ENCODE measurements at regions not wholly inside any gene's neighbourhood (a gene's known extent, or its start where the extent isn't known, plus 50 kb on each side); places are given as distances from the start of the nearest gene placed in this dataset.

DNA sequence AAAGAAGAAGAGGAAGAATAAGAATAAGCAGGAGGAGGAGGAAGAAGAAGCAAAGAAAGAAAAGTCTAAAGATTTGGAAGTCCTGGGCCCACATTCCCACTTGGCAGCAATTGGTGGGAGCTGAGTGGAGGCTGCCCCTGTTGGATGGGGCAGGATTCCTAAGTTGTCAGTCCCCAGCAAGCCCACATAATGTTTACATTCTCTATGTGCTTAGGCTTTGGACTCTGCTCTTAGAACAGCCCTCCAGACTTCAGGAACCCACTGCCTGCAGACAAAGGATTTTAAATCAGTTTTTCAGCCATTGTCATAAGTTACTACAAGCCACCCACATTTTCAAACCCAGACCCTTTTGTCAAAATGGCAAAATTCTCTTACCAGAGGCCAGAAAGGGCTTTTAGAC lies 92.0 kb downstream of the OTX2 start:
- Histone ChIP-seq H3K9ac (ENCODE audit: low read depth, low read length) (no peak overlapping the region), H3K4me3 (ENCODE audit: low read length) (no peak overlapping the region), H3K27me3 (ENCODE audit: insufficient read depth, low read length) (no peaks in the 10 kb centered on the region), H3K9me3 (ENCODE audit: insufficient read depth, low read depth, low read length) (no peaks in the 10 kb centered on the region), H3K36me3 (ENCODE audit: insufficient read depth, low read depth, low read length) (no peaks in the 10 kb centered on the region), H3K27ac (ENCODE audit: low read length) (no peak overlapping the region), H3K4me1 (ENCODE audit: insufficient read depth, low read length) (peaks cover 5% of the 10 kb centered on the region; the same call in 1 of the 2 replicates)

DNA sequence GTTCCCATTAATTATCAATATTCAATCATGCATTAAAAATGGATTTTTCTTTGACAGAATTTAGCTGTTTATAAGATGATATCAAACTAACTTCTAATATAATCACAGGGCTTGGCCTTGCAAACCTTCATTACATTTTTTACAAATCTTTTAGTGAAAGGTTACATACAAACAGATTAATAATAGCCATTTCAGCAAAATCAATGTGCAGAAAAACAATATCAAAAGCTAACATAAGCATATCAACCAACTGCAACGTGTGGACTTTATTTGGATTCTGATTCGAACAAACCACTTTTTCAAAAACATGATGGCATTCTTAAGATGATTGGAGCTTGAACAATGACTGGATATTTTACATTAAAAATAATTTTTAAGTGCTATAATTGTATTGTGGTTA lies 93.6 kb downstream of the OTX2 start:
- no peak overlapping the region for H3K4me3 ChIP-seq (ENCODE audit: low read length)
- no peaks in the 10 kb centered on the region for H3K36me3 ChIP-seq (ENCODE audit: insufficient read depth, low read depth, low read length)
- no peaks in the 10 kb centered on the region for H3K9me3 ChIP-seq (ENCODE audit: insufficient read depth, low read depth, low read length)
- no peak overlapping the region for H3K9ac ChIP-seq (ENCODE audit: low read depth, low read length)
- peaks cover 5% of the 10 kb centered on the region; the same call in 1 of the 2 replicates for H3K4me1 ChIP-seq (ENCODE audit: insufficient read depth, low read length)
- no peaks in the 10 kb centered on the region for H3K27me3 ChIP-seq (ENCODE audit: insufficient read depth, low read length)
- H3K27ac ChIP-seq (ENCODE audit: low read length): no peak overlapping the region

DNA sequence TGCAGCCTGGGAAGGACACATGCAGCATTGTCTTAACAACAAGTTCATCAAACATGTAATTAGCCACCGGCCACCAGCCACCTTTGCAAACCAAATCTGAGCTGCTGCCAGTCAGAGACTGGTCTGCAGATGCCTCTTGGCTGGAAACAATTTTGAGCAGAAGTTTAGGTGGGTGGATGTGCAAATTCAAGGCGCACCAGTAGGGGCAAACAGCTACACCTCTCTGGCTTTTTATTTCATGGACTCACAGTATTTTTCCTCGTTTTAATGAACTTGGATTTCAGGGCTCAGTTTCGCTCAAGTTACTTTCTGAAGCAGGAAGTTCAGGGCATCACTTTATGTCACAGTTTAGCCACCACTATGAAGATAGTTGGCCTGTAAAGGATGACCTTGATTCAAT lies 94.3 kb downstream of the OTX2 start:
- Histone ChIP-seq H3K4me1 (ENCODE audit: insufficient read depth, low read length) (peaks cover 5% of the 10 kb centered on the region; the same call in 1 of the 2 replicates), H3K9me3 (ENCODE audit: insufficient read depth, low read depth, low read length) (no peaks in the 10 kb centered on the region), H3K27me3 (ENCODE audit: insufficient read depth, low read length) (no peaks in the 10 kb centered on the region), H3K27ac (ENCODE audit: low read length) (no peak overlapping the region), H3K36me3 (ENCODE audit: insufficient read depth, low read depth, low read length) (no peaks in the 10 kb centered on the region), H3K4me3 (ENCODE audit: low read length) (no peak overlapping the region), H3K9ac (ENCODE audit: low read depth, low read length) (no peak overlapping the region)

DNA sequence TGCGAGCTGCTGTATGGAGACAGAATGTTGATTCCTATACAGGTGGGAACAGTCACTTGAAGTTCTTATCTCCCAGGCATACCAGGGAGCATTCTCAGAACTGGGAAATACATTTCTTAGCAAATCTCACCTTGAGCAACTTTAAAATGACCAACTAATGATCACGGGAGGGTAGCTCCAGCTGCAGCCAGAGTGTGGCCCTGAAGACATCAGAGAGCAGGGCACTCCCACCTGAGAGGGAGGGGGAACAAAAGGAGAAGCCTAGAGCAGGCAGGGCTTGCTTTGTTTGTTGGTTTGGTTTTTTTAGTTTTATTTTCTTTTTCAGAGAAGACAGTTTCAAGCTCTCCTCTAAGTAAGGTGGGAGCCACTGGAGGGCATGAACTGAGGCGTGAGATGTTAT lies 101.1 kb downstream of the OTX2 start:
- H3K36me3 ChIP-seq (ENCODE audit: insufficient read depth, low read depth, low read length): no peaks in the 10 kb centered on the region
- no peaks in the 10 kb centered on the region for H3K9me3 ChIP-seq (ENCODE audit: insufficient read depth, low read depth, low read length)
- H3K9ac ChIP-seq (ENCODE audit: low read depth, low read length): no peak overlapping the region
- H3K27me3 ChIP-seq (ENCODE audit: insufficient read depth, low read length): no peaks in the 10 kb centered on the region
- no peak overlapping the region for H3K4me3 ChIP-seq (ENCODE audit: low read length)
- no peak overlapping the region for H3K27ac ChIP-seq (ENCODE audit: low read length)
- peaks cover 11% of the 10 kb centered on the region; the same call in 1 of the 2 replicates for H3K4me1 ChIP-seq (ENCODE audit: insufficient read depth, low read length)

DNA sequence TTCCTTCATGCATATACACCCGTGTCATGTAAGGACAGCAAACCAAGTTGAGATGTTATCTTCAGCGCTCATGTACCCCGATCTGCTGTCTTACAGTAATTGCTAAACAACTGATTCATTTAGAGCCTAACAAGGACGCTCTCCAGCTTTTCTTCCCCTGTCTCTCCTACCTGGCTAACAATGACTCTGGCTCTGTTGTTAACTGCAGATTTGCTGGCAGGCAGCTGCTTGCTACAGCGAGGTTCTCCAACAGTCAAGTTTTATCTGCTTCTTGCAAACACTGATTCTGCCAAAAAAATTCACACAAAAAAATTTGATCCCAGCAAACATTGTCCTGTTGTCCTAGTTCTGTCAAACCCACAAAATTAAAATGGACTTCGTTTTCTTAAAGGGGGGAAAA lies 101.6 kb downstream of the OTX2 start:
- H3K4me1 ChIP-seq (ENCODE audit: insufficient read depth, low read length): peaks cover 13% of the 10 kb centered on the region; the same call in 1 of the 2 replicates
- no peak overlapping the region for H3K27ac ChIP-seq (ENCODE audit: low read length)
- H3K9ac ChIP-seq (ENCODE audit: low read depth, low read length): no peak overlapping the region
- H3K4me3 ChIP-seq (ENCODE audit: low read length): no peak overlapping the region
- H3K36me3 ChIP-seq (ENCODE audit: insufficient read depth, low read depth, low read length): no peaks in the 10 kb centered on the region
- no peaks in the 10 kb centered on the region for H3K9me3 ChIP-seq (ENCODE audit: insufficient read depth, low read depth, low read length)
- H3K27me3 ChIP-seq (ENCODE audit: insufficient read depth, low read length): no peaks in the 10 kb centered on the region

DNA sequence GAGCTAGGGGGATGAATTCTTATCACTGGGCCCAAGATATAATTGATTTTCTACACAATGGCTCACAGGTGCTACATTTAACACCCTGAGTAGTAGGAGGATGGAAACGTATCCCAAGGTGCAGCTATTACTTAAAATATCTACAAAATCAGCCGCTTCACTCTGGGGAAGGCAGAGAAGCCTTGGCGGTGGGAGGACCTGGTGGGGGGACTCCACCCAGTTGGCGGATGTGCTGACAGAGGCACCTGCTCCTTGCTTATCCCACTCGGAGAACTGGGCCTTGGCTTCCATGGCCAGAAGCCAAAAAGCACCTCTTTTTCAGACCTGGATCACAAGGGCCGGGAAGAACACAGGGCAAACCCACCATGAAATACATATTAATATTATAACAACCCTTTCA lies 106.3 kb downstream of the OTX2 start:
- H3K9me3 ChIP-seq (ENCODE audit: insufficient read depth, low read depth, low read length): no peaks in the 10 kb centered on the region
- no peak overlapping the region for H3K27ac ChIP-seq (ENCODE audit: low read length)
- no peak overlapping the region for H3K9ac ChIP-seq (ENCODE audit: low read depth, low read length)
- peaks cover 16% of the 10 kb centered on the region; the same call in 1 of the 2 replicates for H3K4me1 ChIP-seq (ENCODE audit: insufficient read depth, low read length)
- no peak overlapping the region for H3K4me3 ChIP-seq (ENCODE audit: low read length)
- no peaks in the 10 kb centered on the region for H3K27me3 ChIP-seq (ENCODE audit: insufficient read depth, low read length)
- no peaks in the 10 kb centered on the region for H3K36me3 ChIP-seq (ENCODE audit: insufficient read depth, low read depth, low read length)

DNA sequence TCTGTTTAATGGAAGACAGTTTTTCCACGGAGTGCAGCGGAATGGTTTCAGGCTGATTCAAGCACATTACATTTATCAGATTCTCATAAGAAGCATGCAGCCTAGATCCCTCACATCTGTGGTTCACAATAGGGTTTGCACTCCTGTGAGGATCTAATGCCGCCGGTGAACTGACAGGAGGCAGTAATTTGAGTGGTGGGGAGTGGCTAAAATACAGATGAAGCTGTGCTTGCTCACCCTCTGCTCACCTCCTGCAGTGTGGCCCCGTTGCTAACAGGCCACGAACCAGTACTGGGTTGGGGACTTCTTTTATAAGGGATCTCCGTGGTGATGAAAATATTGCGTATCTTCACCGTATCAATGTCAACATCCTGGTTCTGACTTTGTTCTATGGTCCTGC lies 107.8 kb downstream of the OTX2 start:
- Histone ChIP-seq H3K4me3 (ENCODE audit: low read length) (no peak overlapping the region), H3K9ac (ENCODE audit: low read depth, low read length) (no peak overlapping the region), H3K27ac (ENCODE audit: low read length) (no peak overlapping the region), H3K36me3 (ENCODE audit: insufficient read depth, low read depth, low read length) (no peaks in the 10 kb centered on the region), H3K4me1 (ENCODE audit: insufficient read depth, low read length) (peaks cover 8% of the 10 kb centered on the region; the same call in 1 of the 2 replicates), H3K27me3 (ENCODE audit: insufficient read depth, low read length) (no peaks in the 10 kb centered on the region), H3K9me3 (ENCODE audit: insufficient read depth, low read depth, low read length) (no peaks in the 10 kb centered on the region)

All from iPS-20b (cell line).